Stimulated activated CD8-positive, alpha-beta memory T cell treated with anti-CD3 and anti-CD28 coated beads, Interleukin-15, amount 100 ng/mL, for 1 hour (primary cell): ENCODE measurements at regions not wholly inside any gene's neighbourhood (a gene's known extent, or its start where the extent isn't known, plus 50 kb on each side); places are given as distances from the start of the nearest gene placed in this dataset.

Experiments
- DNase-seq: peaks from one replicate; pipeline ENCODE4 v3.0.0-alpha.2; 2020; ENCODE audit warnings: low read depth

DNA sequence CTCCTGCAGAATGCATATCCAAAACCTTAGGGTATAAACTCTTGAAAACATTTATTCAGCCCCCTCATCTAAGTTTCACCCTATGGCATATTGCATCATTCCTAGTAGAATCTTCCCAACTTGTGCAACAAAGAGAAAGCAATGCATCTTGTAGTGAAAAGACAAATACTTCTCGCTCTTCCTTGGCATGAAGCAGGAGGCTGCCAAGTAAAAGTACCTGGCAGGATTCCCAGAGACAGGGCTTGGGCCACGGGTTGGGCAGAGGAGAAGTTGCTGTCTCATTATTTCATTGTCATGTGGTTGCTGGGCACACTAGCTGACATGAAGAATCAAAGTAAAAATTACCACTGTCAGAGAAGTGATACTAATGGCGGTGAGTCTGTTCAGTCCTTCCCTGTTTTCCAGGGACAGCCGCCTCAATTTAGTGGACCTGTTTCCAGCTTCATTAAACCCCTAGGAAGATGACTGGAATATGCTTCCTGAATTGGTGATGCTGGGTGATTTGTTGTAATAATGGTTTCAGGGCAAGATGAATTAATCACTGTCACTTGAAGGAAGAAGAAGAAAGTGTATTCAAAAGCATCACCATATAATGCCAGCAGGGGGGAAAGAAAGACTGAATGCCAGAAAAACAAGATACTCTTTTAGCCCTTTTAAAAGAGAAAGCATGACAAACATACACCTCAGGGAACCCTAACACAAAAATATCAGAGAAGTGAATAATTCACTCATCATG lies 380.5 kb upstream of the IGFBP7 start:
- DNase-seq = no peak

DNA sequence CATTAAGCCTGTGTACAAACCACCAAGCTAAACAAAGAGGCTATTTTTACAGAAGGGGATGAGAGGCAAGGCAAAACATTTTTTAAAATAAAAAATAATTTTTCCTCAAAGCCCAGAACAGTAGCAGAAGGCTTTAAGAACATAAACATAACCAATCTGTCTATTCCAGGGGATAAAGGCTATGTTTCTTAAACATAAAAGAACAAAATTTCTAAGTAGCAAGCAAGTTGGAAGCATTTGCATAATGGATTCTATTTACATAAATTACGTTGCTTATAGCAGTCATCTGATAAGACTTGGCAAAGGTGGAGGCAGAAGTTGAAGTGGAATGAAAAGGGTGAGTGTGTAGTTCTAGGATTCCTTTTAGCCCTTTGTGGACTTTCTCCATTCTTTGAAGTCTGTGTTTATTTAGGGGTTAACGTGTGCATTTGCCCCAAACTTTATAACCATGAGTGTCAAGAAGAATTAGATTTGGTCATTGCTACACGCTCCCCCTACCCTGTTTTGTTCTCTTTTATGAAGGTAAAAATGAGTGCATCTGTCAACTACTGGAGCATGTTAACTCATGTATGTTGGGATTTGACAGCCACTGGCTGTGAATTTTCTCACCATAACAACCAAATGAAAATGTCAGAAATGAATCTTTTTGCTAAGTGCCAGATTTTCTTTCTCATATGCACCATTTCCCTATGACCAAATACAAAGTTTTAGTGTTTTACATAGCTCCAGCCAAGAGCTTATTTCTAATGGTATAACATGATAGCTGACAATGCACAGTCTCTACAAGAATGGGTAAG lies 378.4 kb upstream of the IGFBP7 start:
- no peak for DNase-seq

DNA sequence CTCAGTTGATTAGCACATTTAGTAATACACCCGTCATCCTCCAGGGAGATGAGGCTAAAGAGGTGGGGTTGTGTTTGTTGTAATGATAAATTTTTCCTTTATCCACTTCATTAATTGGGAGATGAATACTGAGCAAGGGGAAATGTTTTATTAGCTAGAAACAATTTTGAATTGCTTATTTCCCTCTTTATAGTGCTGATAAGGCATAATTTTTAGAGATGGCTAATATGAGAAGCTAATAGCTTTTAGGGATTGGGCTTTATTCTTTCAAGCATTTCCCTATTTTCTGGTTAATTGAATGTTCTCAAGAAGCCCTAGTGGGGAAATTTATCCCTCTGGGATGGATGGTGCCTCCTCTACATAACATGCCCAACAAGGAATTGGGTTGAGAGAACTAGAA lies 365.2 kb upstream of the IGFBP7 start:
- DNase-seq = no peak

DNA sequence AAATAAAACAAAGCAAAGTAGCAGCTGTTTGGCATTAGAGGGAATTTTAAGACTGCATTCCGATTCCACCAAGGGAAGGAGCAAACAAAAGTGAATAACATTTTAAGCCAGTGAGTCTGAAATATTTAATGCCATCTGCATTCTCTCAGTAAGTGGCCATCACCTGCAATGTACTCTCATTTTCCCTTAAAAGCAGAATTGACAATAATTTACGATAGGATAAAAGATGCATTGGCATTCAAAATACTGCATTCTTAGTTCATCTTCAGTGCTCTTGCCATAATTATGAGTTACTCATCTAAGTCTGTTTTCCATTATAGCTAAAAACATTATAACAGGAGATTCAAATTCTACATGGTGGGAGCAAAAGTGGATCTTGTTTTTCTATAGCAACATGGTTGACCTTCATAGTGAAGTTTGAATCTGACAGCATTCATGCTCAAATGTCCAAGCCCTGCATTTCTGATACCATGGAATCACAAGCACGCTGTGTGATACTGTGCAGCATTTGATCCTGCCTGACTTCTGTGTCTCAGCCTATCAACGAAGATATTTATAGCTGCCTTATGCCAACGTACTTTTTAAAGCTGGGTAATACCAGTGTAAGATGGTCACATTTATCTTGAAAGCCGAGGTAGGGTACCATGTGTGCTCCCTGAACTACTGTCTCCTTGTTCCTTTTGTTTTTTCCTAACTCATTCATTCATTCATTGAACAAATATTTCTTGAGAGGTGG lies 355.3 kb upstream of the IGFBP7 start:
- no peak for DNase-seq

DNA sequence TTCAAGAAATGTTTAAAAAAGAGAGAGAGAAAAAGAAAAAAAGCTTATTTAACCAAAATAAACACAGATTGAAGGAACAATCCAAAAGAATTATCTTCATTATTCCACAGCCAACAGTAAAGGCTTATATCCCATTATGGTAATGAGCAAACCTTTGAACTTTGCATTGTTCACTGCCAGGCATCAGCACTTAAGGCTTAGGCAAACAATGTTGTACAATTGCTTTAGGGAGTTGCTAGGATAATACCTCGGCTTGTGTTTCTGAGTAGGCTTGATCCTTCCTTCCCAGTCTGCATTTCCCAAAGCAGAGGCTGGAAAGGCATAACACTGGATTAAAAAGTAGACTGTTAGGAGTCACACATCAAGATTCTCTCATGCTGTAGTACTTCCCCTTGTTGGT lies 352.7 kb upstream of the IGFBP7 start:
- no peak for DNase-seq

DNA sequence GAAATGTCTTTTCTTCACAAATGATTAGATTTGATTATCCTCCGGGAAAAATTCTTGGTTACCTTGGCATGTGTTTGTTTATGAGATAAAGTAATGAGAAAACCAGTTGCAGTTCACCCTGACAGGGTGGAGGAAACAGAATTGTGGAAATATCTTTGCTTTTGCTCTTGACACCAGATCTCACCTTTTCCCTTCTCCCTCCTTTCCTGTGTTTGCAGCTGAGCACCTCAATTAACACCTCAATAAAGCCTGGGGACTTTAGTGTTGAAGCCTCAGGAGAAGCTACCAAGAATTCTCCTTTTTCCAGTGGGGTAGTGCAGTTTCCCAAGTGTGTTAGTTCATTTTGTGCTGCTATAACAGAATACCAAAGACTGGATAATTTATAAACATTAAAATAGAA lies 350.8 kb upstream of the IGFBP7 start:
- DNase-seq = no peak

DNA sequence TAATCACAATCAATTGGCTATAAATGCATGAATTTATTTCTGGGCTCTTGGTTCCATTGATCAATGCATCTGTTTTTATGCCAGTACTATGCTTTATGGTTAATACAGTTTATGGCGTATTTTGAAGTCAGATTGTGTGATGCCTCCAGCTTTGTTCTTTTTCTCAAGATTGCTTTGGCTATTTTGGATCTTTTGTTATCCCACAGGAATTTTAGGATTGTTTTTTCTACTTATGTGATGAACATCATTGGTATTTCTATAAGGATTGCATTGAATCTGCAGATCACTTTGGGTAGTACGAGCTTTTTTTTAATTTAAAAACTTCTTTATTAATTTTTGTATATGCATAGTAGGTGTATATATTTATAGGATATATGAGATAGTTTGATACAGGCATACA lies 338.7 kb upstream of the IGFBP7 start:
- no peak for DNase-seq

DNA sequence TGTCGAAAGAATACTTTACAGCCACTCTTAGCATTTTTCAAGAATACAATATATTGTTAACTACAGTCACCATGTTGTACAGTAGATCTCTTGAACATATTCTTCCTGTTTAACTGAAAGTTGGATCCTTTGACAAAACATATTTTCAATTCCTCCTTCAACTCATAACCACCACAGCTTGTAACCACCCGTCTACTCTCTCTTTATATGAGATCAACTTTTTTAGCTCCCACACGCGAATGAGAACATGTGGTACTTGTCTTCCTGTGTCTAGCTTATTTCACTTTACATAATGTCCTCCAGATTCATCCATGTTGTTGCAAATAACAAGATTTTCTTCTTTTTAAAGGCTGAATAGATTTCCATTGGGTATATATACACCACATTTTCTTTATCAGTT lies 338.3 kb upstream of the IGFBP7 start:
- DNase-seq = no peak

DNA sequence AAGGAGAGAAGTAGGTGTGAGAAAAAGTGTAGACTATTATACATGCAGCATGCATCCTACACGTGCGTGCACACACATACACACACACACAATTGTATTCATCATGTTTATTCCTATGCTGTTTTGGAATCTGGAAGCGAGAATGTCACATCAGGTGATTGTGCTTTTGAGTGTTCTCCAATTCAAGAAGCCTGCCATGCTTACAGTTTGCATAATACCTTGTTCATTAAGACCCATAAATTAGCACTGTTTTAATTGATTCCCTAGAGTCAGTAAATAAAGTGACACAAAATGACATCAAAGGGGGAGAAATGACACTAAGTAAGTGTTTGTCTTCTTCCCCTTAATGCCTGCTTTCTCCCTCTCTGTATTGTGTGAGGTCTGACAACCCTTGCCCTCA lies 336.1 kb upstream of the IGFBP7 start:
- no peak for DNase-seq

DNA sequence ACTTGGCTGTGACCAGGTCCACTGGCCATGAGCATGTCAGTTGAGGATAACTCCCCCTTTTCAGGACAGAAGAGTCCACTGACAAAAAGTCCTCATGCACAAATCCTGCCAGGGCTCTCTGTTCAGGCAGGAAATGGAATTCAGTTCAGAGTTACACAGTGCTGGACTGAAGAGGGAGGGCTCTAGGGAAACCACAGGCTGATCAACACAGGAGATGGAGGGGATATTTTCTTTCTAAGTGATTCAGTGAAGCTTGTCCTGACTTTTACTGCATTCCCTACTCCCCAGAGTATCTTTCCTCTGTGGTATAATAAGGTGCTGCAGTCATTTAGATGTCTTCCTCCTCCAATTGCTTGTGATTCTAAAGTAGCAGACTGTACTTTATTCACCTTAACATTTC lies 335.5 kb upstream of the IGFBP7 start:
- no peak for DNase-seq

DNA sequence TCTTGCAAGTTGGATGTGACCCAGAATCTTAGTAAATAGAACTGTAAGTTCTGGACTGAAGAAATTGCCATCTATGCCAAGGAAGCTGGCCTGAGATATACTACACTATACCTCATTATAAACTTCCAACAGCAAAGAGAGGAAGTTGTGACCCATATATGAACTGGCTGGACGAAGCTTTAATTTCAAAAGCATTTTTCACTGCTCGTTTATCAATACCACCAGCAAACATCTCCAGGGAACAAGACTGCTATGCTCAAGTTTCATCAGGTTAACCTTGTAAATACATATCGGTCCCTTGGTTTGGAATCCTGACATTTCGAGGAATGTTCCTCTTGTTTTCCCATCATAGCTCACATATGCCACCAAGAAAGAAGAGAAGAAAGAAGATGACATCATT lies 334.5 kb upstream of the IGFBP7 start:
- no peak for DNase-seq

DNA sequence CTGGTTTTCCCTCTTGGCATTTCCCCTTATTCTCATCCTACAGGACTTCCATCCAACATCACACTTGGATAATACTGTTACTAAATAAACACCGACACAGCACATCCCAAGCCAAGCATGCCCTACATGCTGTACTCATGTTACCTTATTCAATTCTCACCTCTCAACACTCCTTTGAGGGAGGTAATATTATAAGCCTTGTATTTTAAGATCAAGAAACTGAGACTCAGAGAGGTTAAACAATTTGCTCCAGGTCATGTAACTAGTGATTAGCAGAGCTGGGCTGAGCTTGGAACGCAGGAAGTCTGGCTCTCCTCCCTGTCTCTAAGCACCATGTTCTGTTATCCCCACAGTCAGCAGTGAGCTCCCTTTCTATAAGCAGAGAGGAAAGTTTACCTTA lies 333.6 kb upstream of the IGFBP7 start:
- DNase-seq = no peak

DNA sequence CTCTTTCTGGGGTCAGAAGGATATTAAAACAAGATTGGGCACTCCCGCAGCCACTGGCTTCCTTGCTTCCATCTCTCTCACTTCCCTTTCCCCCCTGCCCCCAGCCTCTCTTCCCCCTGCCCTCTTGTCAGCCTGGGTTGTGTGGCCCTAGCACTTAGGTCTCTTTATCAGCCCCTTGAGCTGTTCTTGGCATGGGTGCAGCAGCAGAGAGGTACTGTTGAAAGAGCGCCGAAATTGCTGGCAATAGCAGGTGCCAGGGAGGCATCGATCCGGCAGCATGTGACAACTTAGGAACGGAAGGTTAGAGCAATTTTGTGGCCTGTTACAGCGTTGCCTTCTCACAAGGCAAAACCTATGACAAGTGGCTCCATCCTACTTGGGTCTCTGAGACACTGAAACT lies 333.1 kb upstream of the IGFBP7 start:
- no peak for DNase-seq

DNA sequence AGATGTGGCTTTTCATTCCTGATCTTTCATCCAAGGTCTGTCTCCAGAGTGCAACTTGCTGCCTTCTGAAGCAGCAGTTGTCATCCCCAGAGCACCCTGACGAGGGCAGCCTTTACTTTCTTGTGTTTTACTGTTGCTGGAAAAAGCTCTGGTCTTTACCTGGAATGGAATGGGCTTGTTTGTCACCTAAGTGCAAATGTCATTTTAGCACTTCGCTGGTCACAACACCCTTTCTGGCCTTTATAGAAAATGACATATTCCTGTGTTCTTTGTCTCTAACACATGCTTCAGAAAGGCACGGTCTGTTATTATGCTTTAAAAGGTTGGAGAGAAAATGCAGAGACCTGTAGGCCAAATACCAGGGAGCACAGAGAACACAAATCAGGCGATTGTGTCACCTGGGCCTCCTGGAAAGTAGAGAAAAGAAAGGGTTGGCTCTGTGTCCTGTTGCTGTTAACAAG lies 332.7 kb upstream of the IGFBP7 start:
- no peak for DNase-seq

DNA sequence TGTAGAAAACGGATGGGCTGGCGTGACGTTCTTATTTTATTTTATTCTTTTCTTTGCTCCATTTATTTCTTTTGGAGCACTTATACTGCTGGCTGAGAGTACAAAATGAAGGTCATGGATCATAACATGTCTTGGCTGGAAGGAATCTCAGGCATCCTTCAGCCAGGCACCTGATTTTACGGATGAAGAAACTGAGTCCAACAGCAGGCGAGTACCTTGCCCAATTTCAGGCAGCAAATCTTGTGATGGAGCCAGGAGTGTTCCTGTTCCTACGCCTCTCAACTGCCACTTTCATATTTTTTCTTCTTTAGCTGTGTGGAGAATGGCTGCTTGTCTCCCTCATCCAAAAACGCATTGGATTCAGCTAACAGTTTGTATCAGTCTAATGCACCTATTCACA lies 332.1 kb upstream of the IGFBP7 start:
- no peak for DNase-seq

DNA sequence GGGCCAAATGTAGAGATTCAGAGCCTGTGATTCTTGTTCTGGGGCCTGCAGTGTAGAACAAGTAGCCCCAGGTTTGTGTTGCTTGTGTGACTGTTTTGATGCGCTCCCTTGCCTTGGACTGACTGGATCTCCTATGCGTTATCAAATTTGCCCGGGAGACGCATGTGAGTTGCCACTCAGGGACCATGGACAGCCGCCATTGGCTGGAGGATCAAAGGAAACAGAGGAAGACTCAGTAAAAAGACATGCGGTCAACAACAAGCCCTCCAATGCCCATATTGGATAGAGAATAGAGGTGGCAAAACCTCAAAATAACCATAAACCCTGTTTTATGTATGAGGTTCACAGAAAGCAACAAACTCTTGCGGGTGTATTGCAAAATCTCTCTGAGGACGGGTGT lies 327.5 kb upstream of the IGFBP7 start:
- DNase-seq = no peak

DNA sequence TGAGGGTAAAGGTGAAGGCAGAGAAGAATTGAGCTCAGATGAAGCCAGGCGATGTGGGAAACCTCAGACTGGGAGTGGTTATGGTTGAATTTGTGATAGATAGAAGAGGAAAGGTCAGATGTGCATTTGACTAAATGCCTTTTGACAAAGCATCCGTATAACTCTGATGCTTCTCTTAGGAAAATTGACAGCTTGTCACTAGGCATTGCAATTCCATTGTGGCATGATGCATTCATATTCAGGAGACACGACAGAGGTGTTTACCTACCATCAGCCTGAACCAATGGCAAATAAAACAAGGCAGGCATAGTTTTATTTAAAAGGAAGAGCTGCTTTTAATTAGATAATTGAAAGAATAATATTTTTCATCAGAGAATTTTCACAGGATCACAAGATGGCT lies 325.1 kb upstream of the IGFBP7 start:
- DNase-seq = no peak

DNA sequence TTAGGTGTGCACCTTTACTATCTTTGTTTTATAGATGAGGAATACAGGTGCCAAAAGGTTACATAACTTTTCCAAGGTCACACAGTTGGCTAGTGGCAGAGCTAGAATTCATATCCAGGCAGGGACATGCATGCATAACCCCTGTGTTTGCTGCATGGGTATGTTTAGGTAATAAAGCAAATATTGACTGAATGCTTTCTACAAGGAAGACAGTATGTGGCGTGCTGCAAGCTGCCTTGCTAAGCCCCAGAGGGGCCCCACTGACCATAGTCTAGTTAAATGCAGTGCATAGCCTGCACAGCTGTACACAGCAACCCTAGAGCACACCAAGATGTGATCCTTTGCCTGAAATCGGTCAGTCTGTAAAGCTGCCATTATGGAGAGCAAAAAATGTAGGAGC lies 320.5 kb upstream of the IGFBP7 start:
- DNase-seq = no peak

DNA sequence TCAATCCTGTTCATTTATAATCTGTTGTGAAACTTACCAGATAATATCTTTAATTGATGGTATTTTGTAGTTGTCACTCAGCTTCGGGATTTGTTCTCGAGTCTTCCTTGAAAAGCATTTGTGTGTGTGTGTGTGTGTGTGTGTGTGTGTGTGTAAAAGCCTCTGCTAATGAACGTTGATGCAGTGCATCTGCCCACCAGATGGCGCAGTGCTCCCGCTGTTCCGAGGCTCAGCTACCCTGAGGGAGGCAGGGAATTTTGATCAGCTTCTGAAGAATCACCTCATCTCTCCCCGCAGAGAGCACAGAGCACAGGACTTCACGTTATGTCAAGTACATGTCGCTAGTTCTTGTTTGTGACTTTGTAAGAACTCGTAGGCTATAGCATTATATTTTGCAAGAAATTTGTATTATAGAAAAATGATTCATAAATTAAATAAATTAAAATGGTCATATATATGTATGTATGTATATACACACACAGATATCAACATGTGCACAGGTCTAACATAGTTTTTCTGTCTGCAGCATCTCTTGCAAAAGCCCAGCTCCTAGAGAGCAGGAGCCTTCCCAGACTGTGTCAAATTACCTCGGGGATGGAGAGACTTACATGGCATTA lies 316.7 kb upstream of the IGFBP7 start:
- DNase-seq = no peak

DNA sequence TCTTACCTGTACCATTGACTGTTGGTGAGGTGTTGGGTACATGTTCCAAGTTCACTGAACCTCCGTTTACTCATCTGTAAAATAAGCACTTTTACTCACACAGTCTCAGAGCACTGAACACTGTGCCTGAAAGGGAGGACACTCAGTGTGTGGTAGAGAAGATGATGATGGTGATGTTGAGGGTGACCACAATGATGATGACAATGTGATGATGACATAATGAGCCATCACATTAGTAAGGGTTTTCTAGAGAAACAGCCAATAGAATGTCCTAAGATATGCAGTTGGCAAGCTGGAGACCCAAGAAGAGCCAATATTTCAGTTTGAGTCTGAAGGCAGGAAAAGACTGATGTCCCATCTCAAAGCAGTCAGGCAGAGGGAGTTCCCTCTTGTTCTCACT lies 315.4 kb upstream of the IGFBP7 start:
- no peak for DNase-seq

DNA sequence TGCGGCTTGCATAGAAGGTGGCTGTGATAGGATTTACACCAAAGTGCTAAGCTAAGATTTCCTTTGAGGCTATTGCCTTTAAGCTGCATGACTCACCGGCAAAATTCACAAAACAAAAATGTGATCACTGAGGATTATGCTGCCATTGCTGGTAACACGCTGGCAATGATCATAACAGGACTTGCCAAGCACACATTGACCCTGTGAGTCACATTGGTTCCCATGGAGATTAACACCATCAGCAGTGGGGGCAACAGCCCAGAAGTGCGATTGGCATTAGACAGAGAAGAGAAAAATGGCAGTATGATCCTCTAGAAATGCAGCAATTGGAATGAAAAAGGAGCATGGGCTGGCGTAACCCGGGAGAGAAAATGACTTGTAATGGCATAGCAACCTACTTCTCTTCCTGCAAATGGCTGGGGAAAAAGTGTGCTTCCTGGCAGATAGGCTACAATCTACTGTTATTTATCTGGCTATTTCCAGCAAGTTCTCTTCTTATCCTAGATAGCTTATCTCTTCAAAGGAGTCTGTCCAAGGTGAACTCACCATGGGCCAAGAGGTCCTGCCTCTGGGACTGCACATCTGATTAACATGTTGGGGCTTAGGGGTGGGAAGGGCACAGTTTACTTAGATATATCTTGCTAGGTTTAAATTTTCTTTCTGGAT lies 314.2 kb upstream of the IGFBP7 start:
- DNase-seq = no peak

DNA sequence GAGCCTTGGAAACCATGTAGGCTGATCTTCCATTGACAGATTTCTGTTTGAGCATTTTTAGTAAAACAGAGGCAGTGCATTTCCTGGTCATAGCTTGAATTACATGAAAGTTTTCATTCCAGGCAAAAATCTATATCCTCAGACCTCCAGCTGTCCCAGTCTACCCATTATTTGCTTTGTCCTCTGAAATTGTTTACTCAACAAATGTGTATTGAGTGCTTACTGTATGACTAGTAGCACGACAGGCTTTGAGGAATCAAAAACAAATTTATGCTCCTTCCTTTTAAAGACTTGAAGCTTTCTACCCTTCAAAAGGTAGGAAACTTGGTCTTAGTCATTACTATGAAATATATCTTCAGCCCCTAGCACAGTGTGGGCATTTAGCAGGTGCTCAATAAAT lies 307.9 kb upstream of the IGFBP7 start:
- no peak for DNase-seq
